Hippocampal formation (tissue), 2 donors: ENCODE measurements at regions not wholly inside any gene's neighbourhood (a gene's known extent, or its start where the extent isn't known, plus 50 kb on each side); places are given as distances from the start of the nearest gene placed in this dataset.

Experiments
- DNase-seq, 2 donors: peaks; one replicate each; lab custom pipeline; 2025; lab: John Stamatoyannopoulos, UW

DNA sequence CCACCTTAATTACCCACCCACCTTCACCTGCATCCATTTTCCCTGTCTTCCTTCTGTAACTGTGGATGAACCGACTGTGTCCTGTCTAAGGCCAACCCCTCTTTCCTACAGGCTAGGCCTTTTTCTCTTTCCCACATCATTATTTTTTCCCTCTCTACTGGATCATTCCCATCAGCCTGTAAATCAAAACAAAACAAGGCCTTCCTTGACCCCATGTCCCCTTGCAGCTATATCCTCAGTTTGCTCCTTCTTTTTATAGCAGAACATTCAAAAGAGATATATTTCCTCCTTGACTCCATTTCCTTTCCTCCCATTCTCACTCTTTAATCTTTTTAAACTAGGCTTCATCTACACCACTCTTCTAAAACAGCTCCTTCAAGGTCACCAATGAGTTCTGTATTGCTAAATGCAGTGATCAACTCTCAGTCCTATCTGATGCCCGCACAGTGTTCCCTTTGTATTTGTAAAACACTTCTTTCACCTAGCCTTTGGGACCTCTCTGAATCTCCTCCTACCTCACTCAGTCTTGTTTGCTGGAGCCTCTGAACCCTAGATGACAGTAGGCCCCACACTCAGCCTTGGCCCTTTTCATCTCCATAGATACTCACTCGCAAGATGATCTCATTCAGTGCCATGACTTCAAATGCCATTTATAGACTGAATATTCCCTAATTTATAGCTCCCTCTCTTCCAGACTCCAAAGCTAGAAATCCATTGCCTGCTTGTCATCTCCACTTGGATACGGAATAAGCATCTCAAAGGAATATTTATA lies 55.7 kb downstream of the CXCR4 start:
- DNase-seq: no peak

DNA sequence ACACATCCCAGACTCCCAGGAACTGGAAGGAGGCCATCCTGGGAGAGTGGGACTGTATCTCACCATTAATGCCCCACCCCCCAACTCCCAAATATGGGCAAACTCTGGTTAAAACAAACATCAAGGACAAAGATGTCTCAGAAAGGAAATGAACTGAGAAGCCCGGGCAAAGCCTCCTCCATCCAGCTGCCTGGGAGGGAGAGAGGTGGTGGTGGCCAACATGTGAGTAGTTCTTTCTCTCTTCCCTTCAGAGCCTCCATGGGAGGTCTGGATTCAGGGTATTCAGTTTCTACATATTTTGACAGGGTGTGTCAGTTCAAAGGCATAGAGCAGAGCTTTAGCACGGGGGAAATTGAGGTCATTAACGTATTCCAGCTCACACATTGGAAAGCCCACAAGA lies 57.5 kb downstream of the CXCR4 start:
- DNase-seq: no peak

DNA sequence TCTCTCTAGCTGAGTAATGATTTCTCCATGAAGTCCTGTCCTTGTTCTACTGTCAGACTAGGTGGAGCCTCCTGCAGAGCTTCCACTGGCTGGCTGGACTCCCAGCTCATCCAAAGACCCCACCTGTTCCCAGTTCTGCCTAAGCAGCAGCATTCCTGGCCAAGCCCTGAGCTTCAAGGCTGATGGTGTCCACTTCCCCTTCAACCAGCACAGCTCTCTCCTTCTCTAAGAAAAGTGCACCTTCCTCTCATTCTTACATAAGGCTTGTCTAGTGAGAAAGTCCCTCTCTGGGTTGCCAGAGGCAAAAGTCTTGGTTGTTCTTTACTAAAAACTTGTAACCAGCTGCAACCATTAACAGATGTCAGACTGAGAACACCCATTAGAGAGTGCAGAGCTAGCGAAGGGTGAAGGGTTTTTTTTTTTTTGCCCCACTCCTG lies 58.9 kb downstream of the CXCR4 start:
- no peak for DNase-seq

GRCh38 chr2:136058262-136058661 lies 59.7 kb downstream of the CXCR4 start:
- no peak for DNase-seq

GRCh38 chr2:136057802-136058140 lies 60.2 kb downstream of the CXCR4 start:
- no peak for DNase-seq

DNA sequence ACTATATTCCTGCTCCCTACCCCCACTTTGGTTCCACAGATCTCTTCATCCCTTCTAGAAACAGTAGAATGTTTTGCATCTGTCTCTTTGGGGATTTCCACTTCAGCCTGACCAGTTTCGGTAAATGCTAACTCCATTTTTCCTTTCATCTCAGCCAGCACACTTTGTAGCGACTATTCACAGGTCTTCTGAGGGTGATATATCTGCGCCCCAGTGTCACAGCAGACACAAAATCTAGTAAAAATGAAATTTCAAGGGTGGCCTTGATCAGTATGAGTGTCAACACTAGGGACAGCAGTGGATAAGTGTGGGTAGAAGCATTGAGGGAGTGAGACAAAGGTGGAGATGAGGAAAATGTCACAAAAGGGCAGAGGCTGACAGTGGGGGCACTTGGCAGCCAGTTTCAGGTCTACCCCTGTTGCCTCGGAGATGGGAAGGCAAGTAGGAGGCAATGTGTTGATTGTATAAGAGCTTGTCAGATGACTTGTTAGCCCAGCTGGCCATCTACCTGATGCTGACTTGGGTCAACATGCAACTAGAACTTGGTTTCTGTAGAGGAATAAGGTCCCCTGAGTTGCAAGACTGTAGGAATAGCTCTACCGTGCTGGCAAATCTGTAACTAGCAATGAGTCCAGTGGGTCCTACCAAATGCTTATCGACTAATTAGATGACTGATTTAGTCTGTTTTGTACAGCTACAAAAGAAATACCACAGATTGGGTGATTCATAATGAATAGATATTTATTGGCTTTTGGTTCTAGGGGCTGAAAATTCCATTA lies 60.7 kb downstream of the CXCR4 start:
- no peak for DNase-seq

DNA sequence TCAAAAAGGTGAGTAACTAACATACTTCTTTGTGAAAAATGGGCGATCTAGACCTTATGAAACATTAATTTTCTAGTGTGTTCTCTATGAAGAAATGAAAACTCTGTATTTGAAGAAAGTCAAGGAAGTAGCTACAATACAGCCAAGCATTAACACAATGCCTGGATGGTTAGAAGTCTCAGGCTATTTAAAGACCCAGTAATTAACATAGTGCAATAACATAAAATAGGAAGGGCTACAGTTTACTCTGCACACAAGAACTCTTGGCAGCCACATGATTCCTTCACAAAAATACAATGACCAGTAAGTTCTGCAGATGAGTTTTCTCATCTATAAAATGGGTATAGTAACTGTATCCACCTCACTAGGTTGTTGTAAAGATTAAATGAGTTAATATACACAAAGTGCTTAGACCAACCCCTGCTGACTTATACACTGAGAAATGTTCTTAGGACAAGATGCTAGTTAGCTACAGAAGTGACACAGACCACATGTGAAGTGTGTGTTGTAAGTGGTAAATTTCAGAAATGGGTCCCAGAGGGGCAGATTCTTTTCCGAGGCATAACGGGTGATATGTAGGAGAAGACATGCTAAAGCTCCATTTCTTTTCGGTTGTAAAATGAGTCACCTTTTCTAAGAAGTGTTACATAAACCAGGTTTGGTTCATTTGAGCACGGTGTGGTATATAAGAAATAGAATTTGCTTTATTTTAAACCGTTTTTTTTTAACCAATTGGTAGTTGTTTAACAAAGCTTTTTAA lies 61.8 kb downstream of the CXCR4 start:
- no peak for DNase-seq

DNA sequence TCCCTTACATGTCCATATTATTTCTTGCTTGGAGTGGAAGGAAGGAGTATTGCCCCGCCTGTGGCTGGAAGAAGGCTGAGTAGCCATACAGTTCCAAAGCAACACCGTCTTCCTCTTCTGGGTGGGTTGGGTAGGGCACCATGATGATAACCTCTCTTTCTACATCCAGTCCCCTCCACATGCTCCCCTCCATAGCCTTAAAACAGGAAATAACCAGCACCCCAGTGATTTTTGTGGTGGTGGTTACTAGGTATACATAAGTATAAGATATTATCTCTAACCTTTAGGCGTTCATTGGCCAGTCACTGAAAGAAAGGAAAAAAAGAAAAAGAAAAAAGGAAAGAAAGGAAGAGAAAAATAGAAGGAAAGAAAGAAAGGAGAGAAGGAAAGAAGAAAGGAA lies 63.1 kb downstream of the CXCR4 start:
- no peak for DNase-seq

DNA sequence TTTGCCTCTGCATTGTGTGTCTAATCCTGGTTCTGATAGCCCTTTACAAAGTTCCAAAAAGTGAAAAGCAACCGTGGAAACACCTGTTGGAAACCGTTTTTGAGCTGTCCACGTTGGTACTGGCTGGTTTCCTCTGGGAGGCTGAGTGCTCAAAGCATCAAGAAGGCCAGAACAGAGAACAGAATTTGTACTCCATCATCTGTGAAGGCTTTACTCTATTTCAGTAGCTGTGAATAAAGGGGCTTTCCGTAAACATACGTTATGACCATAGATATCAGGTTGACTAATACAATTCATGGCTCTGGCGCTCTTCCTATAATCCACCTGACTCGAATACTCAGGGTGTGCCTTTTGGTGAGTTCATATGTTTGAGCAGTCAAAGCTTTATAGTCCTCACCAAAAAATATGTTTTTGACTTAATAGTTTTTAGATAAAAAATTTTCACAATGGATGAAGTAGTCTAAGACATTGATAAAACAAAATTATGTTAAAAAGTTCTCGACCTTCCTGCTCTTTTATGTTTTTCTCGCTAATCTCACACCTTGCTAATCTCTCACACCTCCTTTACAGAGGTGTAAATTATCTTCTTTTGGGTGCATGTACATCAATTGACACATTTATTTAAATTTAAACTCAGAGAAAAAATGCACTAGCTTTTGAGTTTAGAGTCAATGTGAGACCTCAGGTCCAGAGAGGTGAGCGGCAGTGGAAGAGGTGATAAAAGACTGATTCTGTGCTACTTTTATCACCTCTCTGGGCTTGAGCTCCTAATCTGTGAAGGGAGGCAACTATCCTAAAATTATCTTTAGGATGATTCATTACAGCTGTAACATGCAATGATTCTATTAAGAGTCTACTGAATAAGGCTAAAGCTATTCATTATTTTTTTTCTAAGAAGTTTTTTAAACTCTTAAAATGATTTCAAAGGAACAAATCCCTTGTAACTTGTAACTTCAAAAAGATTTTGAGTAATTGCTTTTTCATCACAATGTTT lies 65.3 kb downstream of the CXCR4 start:
- DNase-seq: no peak

DNA sequence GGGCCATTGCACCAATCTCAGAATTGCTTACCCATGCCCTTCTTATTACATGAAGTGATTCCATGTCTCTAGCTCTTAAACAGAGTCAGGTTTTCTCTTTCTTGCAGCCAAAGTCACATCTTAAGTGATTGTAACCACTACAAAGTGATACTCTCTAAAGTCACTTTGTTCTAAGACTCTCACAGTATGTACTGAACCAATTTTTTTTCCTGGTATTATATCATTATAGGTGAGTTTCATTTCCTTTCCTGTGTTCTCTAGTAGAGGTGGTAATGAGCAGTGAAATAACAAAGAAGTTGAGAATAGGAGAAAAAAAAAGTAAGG lies 66.3 kb upstream of the DARS1 start:
- DNase-seq: no peak

DNA sequence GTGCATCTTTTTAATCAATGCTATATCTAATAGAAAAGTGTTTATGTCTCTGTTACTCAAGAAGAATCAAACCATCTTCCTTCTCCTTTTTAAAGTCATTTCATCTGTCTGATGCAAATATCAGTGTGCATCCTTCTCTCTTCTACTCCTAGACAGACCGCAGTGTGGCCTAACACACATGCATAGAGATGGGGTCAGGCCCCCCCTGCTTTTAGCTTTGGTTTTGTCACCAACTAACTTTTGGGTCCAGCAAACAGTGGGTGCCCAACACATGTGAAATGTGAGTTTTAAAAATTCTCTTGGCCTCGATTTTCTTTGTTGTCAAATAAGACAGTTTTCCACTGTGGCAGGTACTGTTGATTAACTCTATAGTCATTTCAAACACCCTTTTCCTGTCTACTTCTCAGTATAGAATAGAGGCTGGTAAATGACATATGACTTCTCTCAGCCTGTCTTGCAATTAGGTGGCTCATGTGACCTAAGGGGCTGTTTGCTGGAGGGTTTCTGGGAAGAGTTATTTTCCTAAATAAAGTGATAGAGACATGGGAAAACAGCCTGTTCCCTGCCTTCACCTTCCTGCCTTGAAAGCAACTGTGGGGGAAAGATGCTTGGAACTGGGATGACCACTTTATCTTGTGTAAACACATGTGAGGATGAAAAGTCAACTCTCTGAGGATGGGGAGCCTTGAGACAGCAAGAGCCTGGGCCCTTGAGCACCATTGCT lies 65.7 kb upstream of the DARS1 start:
- no peak for DNase-seq

DNA sequence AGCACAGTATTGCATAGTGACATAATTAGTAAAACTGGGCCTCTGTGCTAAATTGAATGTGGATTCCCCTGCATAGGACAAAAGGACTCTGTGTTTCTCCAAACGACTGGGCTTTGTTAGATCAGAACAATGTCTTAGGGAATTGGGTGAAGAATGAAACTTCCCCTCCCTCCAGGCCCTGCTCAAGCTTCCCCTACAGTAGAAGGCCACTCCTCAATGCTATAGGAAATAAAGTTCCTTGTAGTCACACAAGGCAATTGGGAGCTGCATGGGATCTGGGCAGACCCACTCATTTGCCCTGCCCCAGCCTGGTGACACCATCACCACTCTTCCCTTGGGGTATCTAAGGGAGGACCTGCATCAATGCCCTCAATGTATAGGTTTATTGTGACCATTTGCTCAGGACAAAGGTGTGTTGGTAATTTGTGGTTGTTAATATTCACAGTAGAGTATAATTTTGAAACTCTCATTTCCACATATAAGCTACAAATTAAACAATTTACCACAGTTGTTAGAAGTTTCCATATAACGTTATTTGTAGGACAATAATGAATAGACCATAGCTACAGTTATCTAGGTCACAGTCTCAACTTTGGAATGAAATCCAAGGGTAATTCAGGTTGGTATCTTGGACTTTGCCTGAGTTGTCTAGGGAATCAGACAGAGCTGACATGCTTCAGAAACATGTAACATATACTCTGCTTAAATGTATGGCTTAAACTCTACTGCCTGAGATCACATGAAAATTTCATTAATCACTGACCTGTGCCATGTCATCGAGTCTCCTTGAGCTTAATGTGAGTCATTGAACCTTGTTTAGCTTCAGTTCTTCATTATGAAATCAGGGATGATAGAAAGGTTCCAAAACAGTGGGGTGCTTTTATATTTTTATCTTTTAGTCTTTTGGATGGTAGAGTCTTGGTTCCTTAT lies 64.8 kb upstream of the DARS1 start:
- peak in 1 of 2 donors; percentile 53 for DNase-seq

DNA sequence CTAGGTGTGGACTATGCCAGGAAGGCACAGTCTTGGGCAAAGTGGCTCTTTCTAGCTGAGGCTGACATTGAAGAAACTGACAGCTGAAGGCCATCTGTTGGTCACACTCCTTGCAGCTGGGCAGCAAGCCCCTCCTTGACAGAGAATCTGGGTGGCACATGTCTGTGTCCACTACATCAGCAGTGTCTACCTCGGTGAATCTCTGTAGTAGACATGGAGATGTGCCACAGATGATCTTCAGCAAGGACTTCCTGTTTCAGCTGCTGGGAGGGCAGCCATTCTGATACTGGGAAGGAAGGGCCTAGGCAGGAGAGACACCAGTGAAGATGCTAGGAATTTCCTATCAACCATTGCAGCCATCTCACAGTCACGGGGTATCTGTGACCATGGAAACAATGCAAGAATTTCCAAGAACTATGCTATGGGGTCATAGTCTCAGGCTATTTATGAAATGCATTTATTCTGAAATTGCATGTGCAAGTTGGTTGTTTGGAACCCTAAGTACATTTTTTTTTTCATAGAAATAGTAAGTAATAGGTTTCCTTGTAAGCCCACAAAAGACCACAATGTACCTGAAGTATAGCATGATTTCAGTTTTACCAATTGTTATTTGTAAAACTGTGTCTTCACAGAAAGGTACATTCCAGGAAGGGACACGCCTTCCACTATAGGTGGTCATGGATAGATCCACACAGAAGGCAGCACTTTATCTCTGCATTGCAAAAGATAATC lies 63.8 kb upstream of the DARS1 start:
- DNase-seq: no peak

GRCh38 chr2:136045835-136046570 lies 60.6 kb upstream of the DARS1 start:
- DNase-seq: no peak

DNA sequence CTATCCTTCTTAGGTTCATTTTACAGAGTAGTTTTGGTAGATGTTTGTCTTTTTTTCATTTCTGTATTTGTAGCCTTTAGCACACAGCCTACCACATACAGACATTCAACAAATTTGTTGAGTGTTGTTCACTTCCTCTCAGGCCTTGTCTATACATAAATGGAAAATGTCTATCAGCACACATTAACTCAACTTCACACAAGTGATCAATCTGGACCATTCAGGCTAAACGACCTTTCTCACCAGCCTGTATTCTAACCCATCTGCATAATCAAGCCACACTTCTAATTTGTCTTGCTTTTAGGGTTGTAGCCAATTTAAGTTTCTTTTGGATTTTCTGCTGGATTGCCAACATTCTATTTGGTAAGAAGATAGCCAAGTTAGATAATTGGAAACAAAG lies 59.9 kb upstream of the DARS1 start:
- DNase-seq: no peak
